ENCODE measurements at regions not wholly inside any gene's neighbourhood (a gene's known extent, or its start where the extent isn't known, plus 50 kb on each side); places are given as distances from the start of the nearest gene placed in this dataset.

GRCh38 chr18:68323921-68324320 is 391.0 kb downstream of the TMX3 start:
- DNase-seq = no peak

GRCh38 chr18:68316636-68317035 is 398.3 kb downstream of the TMX3 start:
- DNase-seq = no peak

GRCh38 chr18:68314403-68314802 is 400.5 kb downstream of the TMX3 start:
- DNase-seq = no peak

- no peak for DNase-seq
Observed at GRCh38 chr18:68301441-68301840, 413.5 kb downstream of the TMX3 start.

- no peak for DNase-seq
Observed at GRCh38 chr18:68299906-68300305, 415.0 kb downstream of the TMX3 start.

GRCh38 chr18:68298330-68298729 is 416.6 kb downstream of the TMX3 start:
- no peak for DNase-seq

- no peak for DNase-seq
Observed at GRCh38 chr18:68288408-68288807, 426.5 kb downstream of the TMX3 start.

- no peak for DNase-seq
Observed at GRCh38 chr18:68284236-68284780, 430.6 kb downstream of the TMX3 start.

GRCh38 chr18:68283834-68284233 is 431.1 kb downstream of the TMX3 start:
- no peak for DNase-seq

GRCh38 chr18:68282232-68282631 is 432.7 kb downstream of the TMX3 start:
- no peak for DNase-seq

- DNase-seq = no peak
Observed at GRCh38 chr18:68275616-68276015, 439.3 kb downstream of the TMX3 start.

- peak; percentile 2 for DNase-seq
Observed at GRCh38 chr18:68270017-68270416, 444.9 kb downstream of the TMX3 start.

GRCh38 chr18:68267583-68267982 is 447.3 kb downstream of the TMX3 start:
- no peak for DNase-seq

GRCh38 chr18:68263481-68263880 is 451.4 kb downstream of the TMX3 start:
- DNase-seq = no peak

- DNase-seq = no peak
Observed at GRCh38 chr18:68262690-68263294, 452.1 kb downstream of the TMX3 start.

GRCh38 chr18:68256418-68257067 is 458.4 kb downstream of the TMX3 start:
- DNase-seq = no peak

- DNase-seq = no peak
Observed at GRCh38 chr18:68244786-68245185, 470.1 kb downstream of the TMX3 start.

- no peak for DNase-seq
Observed at GRCh38 chr18:68241881-68242280, 473.0 kb downstream of the TMX3 start.

- DNase-seq = no peak
Observed at GRCh38 chr18:68234676-68235075, 480.2 kb downstream of the TMX3 start.

- no peak for DNase-seq
Observed at GRCh38 chr18:68234131-68234530, 480.8 kb downstream of the TMX3 start.

GRCh38 chr18:68233018-68233417 is 481.9 kb downstream of the TMX3 start:
- DNase-seq = peak; percentile 86

- no peak for DNase-seq
Observed at GRCh38 chr18:68229351-68229750, 485.6 kb downstream of the TMX3 start.

GRCh38 chr18:68221111-68221724 is 493.7 kb downstream of the TMX3 start:
- no peak for DNase-seq

GRCh38 chr18:68220458-68220857 is 494.4 kb downstream of the TMX3 start:
- no peak for DNase-seq
